Astrocyte (in vitro differentiated cells and primary cell): ENCODE measurements at regions not wholly inside any gene's neighbourhood (a gene's known extent, or its start where the extent isn't known, plus 50 kb on each side); places are given as distances from the start of the nearest gene placed in this dataset.

Experiments
- CTCF ChIP-seq: IDR thresholded peaks from 2 replicates; pipeline ENCODE4 v1.5.1; 2011; ENCODE audit warnings: low read depth, mild to moderate bottlenecking, inconsistent platforms, low read length, moderate library complexity; ENCODE audit not compliant: insufficient read depth
- EZH2 ChIP-seq: IDR thresholded peaks from 2 replicates; pipeline ENCODE4 v1.6.1; 2012; ENCODE audit warnings: mild to moderate bottlenecking, low read length, inconsistent platforms; ENCODE audit not compliant: insufficient read depth

- no peak for TF ChIP-seq CTCF
- no peak for TF ChIP-seq EZH2
Measured at GRCh38 chr20:58096880-58097423, 131.5 kb downstream of the ANKRD60 start.
